ENCODE measurements at regions not wholly inside any gene's neighbourhood (a gene's known extent, or its start where the extent isn't known, plus 50 kb on each side); places are given as distances from the start of the nearest gene placed in this dataset.
"Not testable (repeated sequence)": the region's sequence is repeated elsewhere in the genome, so short reads cannot be mapped to it uniquely, and the experiment has no call there.

GRCh38 chr6:99668036-99668705 lies 61.5 kb downstream of the PRDM13 start:
- Histone ChIP-seq H3K4me1 (ENCODE audit: insufficient read depth, low read length) (no peaks in the 10 kb centered on the region), H3K27me3 (ENCODE audit: insufficient read depth, low read length) (no peaks in the 10 kb centered on the region), H2AFZ (ENCODE audit: low read depth, low read length) (no peak overlapping the region), H3K9me3 (ENCODE audit: low read length) (no peaks in the 10 kb centered on the region), H3K36me3 (ENCODE audit: insufficient read depth, low read length) (no peaks in the 10 kb centered on the region), H3K4me3 (ENCODE audit: low read length) (no peak overlapping the region)

DNA sequence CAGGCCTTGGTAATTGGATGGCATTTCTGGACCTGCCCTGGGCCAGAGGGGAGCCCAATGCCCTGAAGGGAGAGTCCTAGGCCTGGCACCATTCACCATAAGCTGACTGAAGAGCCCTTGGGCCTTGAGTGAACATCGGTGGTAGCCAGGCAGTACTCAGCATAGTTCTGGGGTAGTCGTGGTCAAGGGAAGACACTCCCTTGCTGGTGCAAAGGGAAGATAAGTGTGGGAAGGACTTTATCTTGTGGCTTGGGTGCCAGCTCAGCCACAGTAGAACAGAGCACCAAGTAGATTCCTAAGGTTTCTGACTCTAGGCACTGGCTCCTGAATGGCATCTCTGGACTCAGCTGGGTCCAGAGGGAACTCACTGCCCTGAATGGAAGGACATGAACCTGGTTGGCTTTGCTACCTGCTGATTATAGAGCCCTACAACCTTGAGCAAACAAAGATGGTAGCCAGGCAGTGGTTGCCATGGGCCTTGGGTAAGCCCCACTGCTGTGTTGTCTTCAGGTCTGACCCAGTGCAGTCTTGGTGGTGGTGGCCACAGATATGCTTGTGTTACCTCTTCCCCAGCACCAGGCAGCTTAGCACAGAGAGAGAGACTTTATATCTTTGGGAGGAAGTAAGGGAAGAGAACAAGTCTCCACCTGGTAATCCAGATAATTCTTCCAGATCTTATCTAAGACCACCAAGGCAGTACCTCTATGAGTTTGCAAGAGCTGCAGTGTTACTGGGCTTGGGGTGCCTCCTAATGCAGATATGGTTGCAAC lies 83.5 kb downstream of the PRDM13 start:
- H3K4me1 ChIP-seq (ENCODE audit: insufficient read depth, low read length) = no peaks in the 10 kb centered on the region
- no peaks in the 10 kb centered on the region for H3K9me3 ChIP-seq (ENCODE audit: low read length)
- no peaks in the 10 kb centered on the region for H3K36me3 ChIP-seq (ENCODE audit: insufficient read depth, low read length)
- no peak overlapping the region for H3K4me3 ChIP-seq (ENCODE audit: low read length)
- H2AFZ ChIP-seq (ENCODE audit: low read depth, low read length) = no peak overlapping the region
- no peaks in the 10 kb centered on the region for H3K27me3 ChIP-seq (ENCODE audit: insufficient read depth, low read length)

DNA sequence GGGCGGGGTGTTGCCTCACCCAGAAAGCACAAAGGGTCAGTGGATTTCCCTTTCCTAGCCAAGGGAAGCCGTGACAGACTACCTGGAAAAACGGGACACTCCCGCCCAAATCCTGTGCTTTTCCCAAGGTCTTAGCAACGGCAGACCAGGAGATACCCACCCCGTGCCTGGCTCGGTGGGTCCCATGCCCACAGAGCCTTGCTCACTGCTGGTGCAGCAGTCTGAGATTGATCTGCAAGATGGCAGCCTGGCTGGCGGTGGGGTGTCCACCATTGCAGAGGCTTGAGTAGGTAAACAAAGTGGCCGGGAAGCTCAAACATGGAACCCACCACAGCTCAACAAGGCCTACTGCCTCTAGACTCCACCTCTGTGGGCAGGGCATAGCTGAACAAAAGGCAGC lies 95.7 kb downstream of the PRDM13 start:
- H2AFZ ChIP-seq (ENCODE audit: low read depth, low read length); H3K9me3 ChIP-seq (ENCODE audit: low read length); H3K4me1 ChIP-seq (ENCODE audit: insufficient read depth, low read length); H3K4me3 ChIP-seq (ENCODE audit: low read length); H3K27me3 ChIP-seq (ENCODE audit: insufficient read depth, low read length); H3K36me3 ChIP-seq (ENCODE audit: insufficient read depth, low read length): not testable (repeated sequence)

- Histone ChIP-seq H3K4me3 (ENCODE audit: low read length) (no peak overlapping the region), H3K36me3 (ENCODE audit: insufficient read depth, low read length) (no peaks in the 10 kb centered on the region), H3K27me3 (ENCODE audit: insufficient read depth, low read length) (no peaks in the 10 kb centered on the region), H3K4me1 (ENCODE audit: insufficient read depth, low read length) (peaks cover 3% of the 10 kb centered on the region), H2AFZ (ENCODE audit: low read depth, low read length) (no peak overlapping the region), H3K9me3 (ENCODE audit: low read length) (no peaks in the 10 kb centered on the region)
These were observed 102.4 kb downstream of the PRDM13 start for GRCh38 chr6:99709062-99709461.

- no peak overlapping the region for H2AFZ ChIP-seq (ENCODE audit: low read depth, low read length)
- H3K4me1 ChIP-seq (ENCODE audit: insufficient read depth, low read length) = peaks cover 3% of the 10 kb centered on the region
- H3K9me3 ChIP-seq (ENCODE audit: low read length) = no peaks in the 10 kb centered on the region
- no peak overlapping the region for H3K4me3 ChIP-seq (ENCODE audit: low read length)
- no peaks in the 10 kb centered on the region for H3K27me3 ChIP-seq (ENCODE audit: insufficient read depth, low read length)
- H3K36me3 ChIP-seq (ENCODE audit: insufficient read depth, low read length) = no peaks in the 10 kb centered on the region
These were observed 104.7 kb downstream of the PRDM13 start for GRCh38 chr6:99711302-99711701.

DNA sequence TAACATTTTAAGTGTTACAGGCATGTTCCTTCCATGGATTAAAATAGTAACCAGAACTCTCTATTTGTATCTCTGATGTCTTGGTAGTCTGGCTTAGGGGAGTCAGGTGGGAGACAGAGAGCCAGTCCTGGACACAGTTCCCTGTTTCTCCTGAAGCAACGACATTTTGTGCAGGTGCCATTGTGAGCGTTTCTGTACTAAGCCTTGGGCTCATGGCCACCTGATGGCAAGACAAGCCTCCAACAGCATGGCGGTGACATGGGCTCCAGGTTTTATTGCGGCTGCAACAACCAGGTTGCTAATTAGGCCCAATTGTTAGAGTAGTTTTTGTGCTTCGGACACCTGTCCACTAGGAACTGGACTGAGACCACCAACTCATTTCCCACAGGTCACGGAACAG lies 105.3 kb downstream of the PRDM13 start:
- Histone ChIP-seq H3K9me3 (ENCODE audit: low read length) (peaks cover 1% of the 10 kb centered on the region), H3K4me1 (ENCODE audit: insufficient read depth, low read length) (peaks cover 3% of the 10 kb centered on the region), H3K27me3 (ENCODE audit: insufficient read depth, low read length) (no peaks in the 10 kb centered on the region), H2AFZ (ENCODE audit: low read depth, low read length) (no peak overlapping the region), H3K4me3 (ENCODE audit: low read length) (no peak overlapping the region), H3K36me3 (ENCODE audit: insufficient read depth, low read length) (no peaks in the 10 kb centered on the region)

- no peak overlapping the region for H2AFZ ChIP-seq (ENCODE audit: low read depth, low read length)
- H3K9me3 ChIP-seq (ENCODE audit: low read length) = peaks cover 1% of the 10 kb centered on the region
- H3K27me3 ChIP-seq (ENCODE audit: insufficient read depth, low read length) = no peaks in the 10 kb centered on the region
- H3K4me1 ChIP-seq (ENCODE audit: insufficient read depth, low read length) = peaks cover 3% of the 10 kb centered on the region
- H3K36me3 ChIP-seq (ENCODE audit: insufficient read depth, low read length) = no peaks in the 10 kb centered on the region
- H3K4me3 ChIP-seq (ENCODE audit: low read length) = no peak overlapping the region
These were observed 105.9 kb downstream of the PRDM13 start for GRCh38 chr6:99712519-99712918.

GRCh38 chr6:99722043-99722442 lies 115.4 kb downstream of the PRDM13 start:
- H3K36me3 ChIP-seq (ENCODE audit: insufficient read depth, low read length); H2AFZ ChIP-seq (ENCODE audit: low read depth, low read length); H3K4me1 ChIP-seq (ENCODE audit: insufficient read depth, low read length); H3K9me3 ChIP-seq (ENCODE audit: low read length); H3K4me3 ChIP-seq (ENCODE audit: low read length); H3K27me3 ChIP-seq (ENCODE audit: insufficient read depth, low read length): not testable (repeated sequence)

- H3K4me3 ChIP-seq (ENCODE audit: low read length); H3K4me1 ChIP-seq (ENCODE audit: insufficient read depth, low read length); H3K36me3 ChIP-seq (ENCODE audit: insufficient read depth, low read length); H3K9me3 ChIP-seq (ENCODE audit: low read length); H3K27me3 ChIP-seq (ENCODE audit: insufficient read depth, low read length); H2AFZ ChIP-seq (ENCODE audit: low read depth, low read length): not testable (repeated sequence)
These were observed 123.6 kb downstream of the PRDM13 start for GRCh38 chr6:99730237-99730636.

- Histone ChIP-seq H3K27me3 (ENCODE audit: insufficient read depth, low read length) (no peaks in the 10 kb centered on the region), H3K36me3 (ENCODE audit: insufficient read depth, low read length) (no peaks in the 10 kb centered on the region), H3K4me1 (ENCODE audit: insufficient read depth, low read length) (no peaks in the 10 kb centered on the region), H3K4me3 (ENCODE audit: low read length) (no peak overlapping the region), H2AFZ (ENCODE audit: low read depth, low read length) (no peak overlapping the region), H3K9me3 (ENCODE audit: low read length) (no peaks in the 10 kb centered on the region)
These were observed 129.7 kb downstream of the PRDM13 start for GRCh38 chr6:99736302-99736701.

- H3K4me1 ChIP-seq (ENCODE audit: insufficient read depth, low read length) = no peaks in the 10 kb centered on the region
- H3K9me3 ChIP-seq (ENCODE audit: low read length) = no peaks in the 10 kb centered on the region
- H2AFZ ChIP-seq (ENCODE audit: low read depth, low read length) = no peak overlapping the region
- no peaks in the 10 kb centered on the region for H3K27me3 ChIP-seq (ENCODE audit: insufficient read depth, low read length)
- no peak overlapping the region for H3K4me3 ChIP-seq (ENCODE audit: low read length)
- no peaks in the 10 kb centered on the region for H3K36me3 ChIP-seq (ENCODE audit: insufficient read depth, low read length)
These were observed 132.9 kb downstream of the PRDM13 start for GRCh38 chr6:99739526-99739925.

DNA sequence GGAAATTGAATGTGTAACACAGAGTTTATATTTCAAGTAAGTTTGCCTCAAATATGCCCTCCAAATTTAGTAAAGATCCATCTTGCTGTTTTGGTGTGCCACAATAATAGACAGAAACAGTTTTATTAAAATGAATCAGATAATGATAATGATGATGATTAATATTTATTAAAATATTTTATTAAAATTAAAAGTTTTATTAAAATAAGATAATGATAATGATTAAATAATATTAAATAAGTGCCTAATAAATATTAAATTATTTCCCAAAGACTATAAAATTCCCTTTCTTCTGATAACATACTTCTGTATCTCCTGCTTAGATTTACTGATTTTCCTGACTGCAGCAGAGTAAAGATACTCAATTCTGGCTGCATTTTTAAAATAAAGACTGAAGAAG lies 134.5 kb downstream of the PRDM13 start:
- Histone ChIP-seq H3K27me3 (ENCODE audit: insufficient read depth, low read length) (no peaks in the 10 kb centered on the region), H3K36me3 (ENCODE audit: insufficient read depth, low read length) (no peaks in the 10 kb centered on the region)

DNA sequence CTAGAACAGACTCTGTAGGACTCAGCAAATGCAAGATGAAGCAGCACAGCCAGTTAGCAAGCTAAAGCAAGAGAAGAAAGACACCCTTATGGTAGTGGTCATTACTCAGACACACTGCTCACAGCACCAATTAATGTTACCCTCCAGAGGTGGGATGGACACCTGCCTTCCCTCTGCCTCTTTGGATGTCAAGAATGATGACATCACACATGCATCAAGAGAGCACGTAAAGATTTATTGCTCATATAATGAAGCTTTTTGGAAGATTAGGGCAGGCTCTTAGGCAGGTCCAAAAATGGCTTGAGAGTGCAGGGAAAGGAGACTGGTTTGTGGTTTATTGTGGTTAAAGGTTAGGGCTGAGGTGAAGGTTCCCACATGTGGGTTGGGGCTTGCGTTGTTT lies 137.0 kb downstream of the PRDM13 start:
- no peak overlapping the region for H2AFZ ChIP-seq (ENCODE audit: low read depth, low read length)
- no peaks in the 10 kb centered on the region for H3K9me3 ChIP-seq (ENCODE audit: low read length)
- H3K4me3 ChIP-seq (ENCODE audit: low read length) = no peak overlapping the region
- H3K4me1 ChIP-seq (ENCODE audit: insufficient read depth, low read length) = no peaks in the 10 kb centered on the region
- H3K36me3 ChIP-seq (ENCODE audit: insufficient read depth, low read length) = no peaks in the 10 kb centered on the region
- H3K27me3 ChIP-seq (ENCODE audit: insufficient read depth, low read length) = no peaks in the 10 kb centered on the region

More for the DNA sequence above, 134.5 kb downstream of the PRDM13 start:
- Histone ChIP-seq H3K9me3 (ENCODE audit: low read length) (no peaks in the 10 kb centered on the region), H3K4me3 (ENCODE audit: low read length) (no peak overlapping the region), H3K4me1 (ENCODE audit: insufficient read depth, low read length) (no peaks in the 10 kb centered on the region), H2AFZ (ENCODE audit: low read depth, low read length) (no peak overlapping the region)

DNA sequence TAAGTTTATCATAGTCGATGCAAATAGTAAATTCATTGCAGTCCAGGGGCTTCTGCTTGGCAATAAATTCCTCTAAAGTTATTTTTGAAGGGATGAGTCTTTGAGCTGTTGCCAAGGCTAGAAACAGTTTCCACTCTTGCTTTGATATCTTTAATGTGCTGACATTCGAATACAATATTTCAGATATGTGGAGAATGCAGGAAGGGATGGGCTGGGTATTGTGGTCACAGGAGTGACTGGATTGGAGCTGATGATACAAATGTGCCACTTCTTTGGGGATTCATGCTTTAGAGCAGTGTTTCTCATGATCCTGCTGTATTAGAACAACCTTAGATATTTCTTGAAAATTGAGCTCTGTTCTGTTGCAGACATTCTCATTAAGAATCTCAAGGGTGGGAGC lies 139.0 kb downstream of the PRDM13 start:
- Histone ChIP-seq H3K4me1 (ENCODE audit: insufficient read depth, low read length) (no peaks in the 10 kb centered on the region), H3K4me3 (ENCODE audit: low read length) (no peak overlapping the region), H3K27me3 (ENCODE audit: insufficient read depth, low read length) (no peaks in the 10 kb centered on the region)

More for the DNA sequence above, 139.0 kb downstream of the PRDM13 start:
- Histone ChIP-seq H2AFZ (ENCODE audit: low read depth, low read length) (no peak overlapping the region), H3K9me3 (ENCODE audit: low read length) (no peaks in the 10 kb centered on the region), H3K36me3 (ENCODE audit: insufficient read depth, low read length) (no peaks in the 10 kb centered on the region)
